Pancreas (tissue), 10 donors: ENCODE measurements at regions not wholly inside any gene's neighbourhood (a gene's known extent, or its start where the extent isn't known, plus 50 kb on each side); places are given as distances from the start of the nearest gene placed in this dataset.

ENCODE experiments used
- ATAC-seq, 4 donors: fragments of 200-7000 bp; cut with Tn5 transposase; one replicate each; pipeline versions ENCODE4 v1.8.0 to v1.9.1; 2020; ENCODE audit warnings: mild to moderate bottlenecking in 4 of 4, moderate library complexity in 4 of 4
- DNase-seq, 6 donors: peaks; one replicate each; pipeline ENCODE4 v3.0.0-alpha.2; 2020
- FAIRE-seq: peaks from 2 replicates; lab custom pipeline; 2012; peaks lifted over from hg19 to GRCh38; lab: Jason Lieb, UNC
- H3K27ac ChIP-seq, 4 donors: fragments of 200-600 bp; sonication (generic); 1 replicate in 3 of 4; 2 replicates in 1 of 4; pipeline versions ENCODE4 v1.5.0 to v1.8.0; 2020
- H3K27me3 ChIP-seq, 4 donors: fragments of 200-600 bp; one replicate each; pipeline ENCODE4 v1.8.0; 2021
- H3K36me3 ChIP-seq, 3 donors: fragments of 200-600 bp; sonication (generic) in 1 of 3; one replicate each; pipeline versions ENCODE4 v1.5.0 to v1.8.0; 2020 to 2021
- H3K4me1 ChIP-seq, 3 donors: fragments of 200-600 bp; one replicate each; pipeline ENCODE4 v1.8.0; 2021
- H3K4me3 ChIP-seq, 4 donors: fragments of 200-600 bp; sonication (generic) in 2 of 4; one replicate each; pipeline versions ENCODE4 v1.5.0 to v1.8.0; 2020 to 2021
- H3K9me3 ChIP-seq, 4 donors: fragments of 200-600 bp; one replicate each; pipeline ENCODE4 v1.8.0; 2021
- WGBS, 2 donors: extraction: QIAGEN DNeasy Blood & Tissue Kit; methylation state at CpG; one replicate each; pipeline ENCODE4 v1.1.7; 2013; 5-methylcytosine and 5-hydroxymethylcytosine counted together
- intact Hi-C, 3 donors: fragments of 100-400 bp; cut with DNase I; formaldehyde crosslinking; loops; one replicate each; pipeline versions ENCODE4 v1.11.1 to v1.14.2; 2022
- TF ChIP-seq, protein P1 (sequence below), 4 donors: fragments of 200-600 bp; sonication (generic) in 3 of 4; IDR thresholded peaks; one replicate each; pipeline versions ENCODE4 v1.5.0 to v1.8.0; 2021; ENCODE audit warnings: antibody characterized with exemption in 4 of 4
- donor health status: healthy with polysubstance abuse.
- donor health status: DM: no; HTN: no; CAD: no; lungs with moderate emphysema.
- donor health status: DM: no; HTN: no; CAD: no.
- donor health status: control.
- donor health status: control.
- donor health status: Bipolar disorder and iron deficiency.
- donor health status: DM: yes; HTN: yes; CAD: no.
- donor health status: DM: no; HTN: no; CAD: no.
- donor health status: DM: no; HTN: no; CAD: no.
- donor health status: DM: yes; HTN: yes; CAD: no.

DNA sequence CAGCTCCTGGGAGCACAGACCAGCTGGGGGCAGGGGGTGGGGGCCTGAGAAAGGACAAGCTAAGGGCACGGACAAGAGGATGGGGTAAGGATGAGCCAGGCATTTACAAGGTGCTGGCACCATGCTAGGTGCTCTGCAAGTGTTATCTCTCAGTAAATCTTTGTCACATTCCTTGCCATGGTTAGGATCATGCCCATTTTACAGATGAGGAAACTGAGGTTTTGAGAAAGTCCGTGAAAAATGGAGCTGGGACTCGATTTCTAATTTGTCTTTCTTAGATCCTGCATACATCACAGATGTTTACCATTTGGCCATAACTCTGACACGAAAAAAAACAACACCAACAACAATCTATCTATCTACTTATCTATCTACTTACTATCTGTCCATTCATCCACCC is 429.7 kb downstream of the MIAT start:
- no peak for DNase-seq
- H3K4me3 ChIP-seq, result no peak overlapping the region
- no peak for ATAC-seq
- no peaks in the 10 kb centered on the region for H3K9me3 ChIP-seq
- intact Hi-C loops, result no loop called here
- no peaks in the 10 kb centered on the region for H3K36me3 ChIP-seq
- WGBS, 2 donors, result 55 to 64% methylated on average over 4 of the region's 4 CpGs
- H3K27me3 ChIP-seq, result peaks cover 0 to 4% (median 0%) of the 10 kb centered on the region in 4 donors
- no peak overlapping the region for H3K27ac ChIP-seq
- TF ChIP-seq, protein P1, sequence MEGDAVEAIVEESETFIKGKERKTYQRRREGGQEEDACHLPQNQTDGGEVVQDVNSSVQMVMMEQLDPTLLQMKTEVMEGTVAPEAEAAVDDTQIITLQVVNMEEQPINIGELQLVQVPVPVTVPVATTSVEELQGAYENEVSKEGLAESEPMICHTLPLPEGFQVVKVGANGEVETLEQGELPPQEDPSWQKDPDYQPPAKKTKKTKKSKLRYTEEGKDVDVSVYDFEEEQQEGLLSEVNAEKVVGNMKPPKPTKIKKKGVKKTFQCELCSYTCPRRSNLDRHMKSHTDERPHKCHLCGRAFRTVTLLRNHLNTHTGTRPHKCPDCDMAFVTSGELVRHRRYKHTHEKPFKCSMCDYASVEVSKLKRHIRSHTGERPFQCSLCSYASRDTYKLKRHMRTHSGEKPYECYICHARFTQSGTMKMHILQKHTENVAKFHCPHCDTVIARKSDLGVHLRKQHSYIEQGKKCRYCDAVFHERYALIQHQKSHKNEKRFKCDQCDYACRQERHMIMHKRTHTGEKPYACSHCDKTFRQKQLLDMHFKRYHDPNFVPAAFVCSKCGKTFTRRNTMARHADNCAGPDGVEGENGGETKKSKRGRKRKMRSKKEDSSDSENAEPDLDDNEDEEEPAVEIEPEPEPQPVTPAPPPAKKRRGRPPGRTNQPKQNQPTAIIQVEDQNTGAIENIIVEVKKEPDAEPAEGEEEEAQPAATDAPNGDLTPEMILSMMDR (IDR thresholded peaks at IDR 0.05), result no peak
- no peaks in the 10 kb centered on the region for H3K4me1 ChIP-seq
- FAIRE-seq, result no peak

DNA sequence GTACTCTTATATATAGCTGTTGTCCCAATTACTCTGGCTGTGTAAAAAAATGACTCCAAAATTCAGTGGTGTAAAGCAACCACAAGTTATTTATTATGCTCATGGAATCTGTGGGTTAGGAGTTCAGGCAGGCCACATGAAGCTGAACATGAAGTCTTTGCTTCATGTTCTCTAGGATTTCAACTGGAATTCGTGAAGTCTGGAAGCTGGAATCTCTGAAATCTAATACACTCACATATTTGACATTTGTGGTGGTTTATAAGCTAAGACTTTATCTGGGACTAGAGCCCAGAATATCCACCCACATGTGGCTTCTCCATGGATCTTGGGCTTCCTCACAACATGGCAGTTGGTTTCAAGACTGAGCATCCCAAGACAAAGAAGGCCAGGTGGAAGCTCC is 430.6 kb downstream of the MIAT start:
- WGBS, 2 donors, result 0% methylated on average over 1 of the region's 1 CpG
- Histone ChIP-seq H3K36me3 (no peaks in the 10 kb centered on the region), H3K4me3 (no peak overlapping the region), H3K4me1 (no peaks in the 10 kb centered on the region), H3K27ac (no peak overlapping the region), H3K27me3 (peaks cover 0 to 4% (median 0%) of the 10 kb centered on the region in 4 donors), H3K9me3 (no peaks in the 10 kb centered on the region)
- ATAC-seq (no peak), DNase-seq (no peak), FAIRE-seq (no peak)
- TF ChIP-seq, protein P1 (IDR thresholded peaks at IDR 0.05), result no peak
- intact Hi-C loops, result no loop called here

DNA sequence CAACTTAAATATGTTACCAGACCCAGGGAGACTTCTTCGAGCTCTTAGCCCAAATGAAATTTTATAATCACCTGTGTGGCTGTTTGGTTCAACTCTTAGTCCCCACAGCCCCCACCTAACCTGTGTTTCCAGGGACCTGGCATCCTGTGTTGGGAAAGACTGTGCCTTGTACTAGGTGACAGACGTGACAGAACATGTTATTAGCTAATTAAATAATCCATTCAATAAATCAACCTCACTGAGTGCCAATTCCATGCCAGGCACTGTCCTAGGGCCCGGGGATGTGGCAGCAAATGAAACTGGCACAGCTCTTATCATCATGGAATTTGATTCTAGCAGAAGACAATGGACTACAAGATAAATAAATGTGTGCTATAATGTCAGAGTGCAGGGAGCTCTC is 431.9 kb downstream of the MIAT start:
- ATAC-seq, result no peak
- 29 to 33% methylated on average over 3 of the region's 3 CpGs for WGBS, 2 donors
- TF ChIP-seq, protein P1 (IDR thresholded peaks at IDR 0.05), result no peak

DNA sequence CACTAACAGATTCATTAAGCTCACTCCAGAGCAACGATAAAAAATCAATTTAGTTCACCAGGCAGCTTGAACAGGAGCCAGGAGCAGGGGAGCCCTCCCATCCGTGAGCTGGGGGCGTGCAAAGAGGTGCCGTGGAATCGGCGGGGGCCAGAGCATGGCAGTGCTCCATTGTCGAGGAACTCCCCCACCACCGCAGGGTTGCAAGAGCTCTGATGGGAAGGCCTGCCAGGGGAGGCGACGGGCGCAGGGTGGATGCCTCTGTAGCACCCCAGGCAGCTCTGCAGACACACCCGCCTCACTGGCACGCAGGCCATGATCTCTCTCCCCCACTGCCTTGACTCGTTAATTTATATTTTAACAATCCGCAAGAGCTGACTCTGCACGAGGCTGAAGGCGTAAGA is 433.2 kb downstream of the MIAT start:
- TF ChIP-seq, protein P1 (IDR thresholded peaks at IDR 0.05), result no peak
- no peaks in the 10 kb centered on the region for H3K36me3 ChIP-seq
- ATAC-seq, result no peak
- no peak for FAIRE-seq
- H3K27me3 ChIP-seq, result no peaks in the 10 kb centered on the region
- no peak for DNase-seq
- H3K27ac ChIP-seq, result no peak overlapping the region
- no peak overlapping the region for H3K4me3 ChIP-seq
- H3K4me1 ChIP-seq, result no peaks in the 10 kb centered on the region
- intact Hi-C loops, result no loop called here
- no peaks in the 10 kb centered on the region for H3K9me3 ChIP-seq
- WGBS, 2 donors, result 71 to 75% methylated on average over 17 of the region's 17 CpGs

More for the DNA sequence above, 431.9 kb downstream of the MIAT start:
- Histone ChIP-seq H3K4me3 (no peak overlapping the region), H3K9me3 (no peaks in the 10 kb centered on the region), H3K27ac (no peak overlapping the region), H3K4me1 (no peaks in the 10 kb centered on the region), H3K27me3 (peaks cover 0 to 4% (median 0%) of the 10 kb centered on the region in 4 donors), H3K36me3 (no peaks in the 10 kb centered on the region)
- FAIRE-seq (no peak), DNase-seq (no peak)
- intact Hi-C loops, result no loop called here

DNA sequence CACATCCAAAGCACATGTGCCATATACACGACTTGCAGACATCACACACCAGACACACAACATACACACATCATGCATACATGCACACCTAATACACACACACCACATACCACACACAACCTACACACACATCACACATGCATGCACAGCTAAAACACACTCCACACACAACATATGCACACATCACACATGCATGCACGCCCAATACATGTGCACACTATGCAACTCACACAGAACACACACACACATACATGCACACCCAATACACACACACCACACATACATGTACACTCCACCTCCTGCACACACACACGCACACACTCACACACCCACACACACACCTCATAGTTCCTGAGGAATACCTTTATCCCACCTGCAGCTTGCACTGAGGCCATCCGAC is 436.0 kb downstream of the MIAT start:
- H3K4me1 ChIP-seq, result no peaks in the 10 kb centered on the region
- no peak for DNase-seq
- TF ChIP-seq, protein P1 (IDR thresholded peaks at IDR 0.05), result no peak
- no peak overlapping the region for H3K27ac ChIP-seq
- intact Hi-C loops, result no loop called here
- WGBS, 2 donors, result 59 to 75% methylated on average over 4 of the region's 4 CpGs
- H3K4me3 ChIP-seq, result no peak overlapping the region
- H3K9me3 ChIP-seq, result no peaks in the 10 kb centered on the region
- H3K36me3 ChIP-seq, result no peaks in the 10 kb centered on the region
- H3K27me3 ChIP-seq, result no peaks in the 10 kb centered on the region
- no peak for FAIRE-seq
- no peak for ATAC-seq
